ENCODE measurements at regions not wholly inside any gene's neighbourhood (a gene's known extent, or its start where the extent isn't known, plus 50 kb on each side); places are given as distances from the start of the nearest gene placed in this dataset.

DNA sequence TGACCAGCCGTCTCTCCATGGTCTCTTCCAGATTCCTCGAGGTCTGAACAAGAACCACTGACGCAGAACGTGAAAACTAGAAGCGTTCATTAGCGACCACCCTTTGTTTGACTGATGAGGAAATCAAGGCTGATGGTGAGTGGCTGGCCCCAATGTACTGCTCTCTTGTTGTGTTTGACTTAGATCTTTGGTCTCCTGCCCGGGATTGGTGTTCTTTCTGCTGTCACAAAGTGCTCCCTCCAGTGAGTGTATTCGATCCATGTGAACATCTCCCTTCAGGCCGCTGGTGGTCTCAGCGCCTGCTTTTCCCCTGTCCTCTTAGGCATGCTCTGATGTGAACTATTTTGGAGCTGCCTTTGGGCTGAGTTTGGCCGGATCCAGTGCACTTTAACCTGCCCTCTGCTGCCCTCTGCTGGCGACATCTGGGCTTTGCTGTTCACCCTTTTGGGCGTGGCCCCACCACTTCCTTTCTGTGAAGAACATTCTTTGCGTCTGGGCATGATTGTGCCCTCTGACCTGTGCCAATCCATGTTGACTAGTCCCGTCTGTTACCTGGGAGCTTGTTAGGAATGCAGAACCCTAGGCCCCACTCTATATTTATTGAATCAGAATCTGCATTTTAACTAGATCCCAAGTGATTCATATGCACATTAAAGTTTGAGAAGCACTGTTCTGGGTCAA, 279.1 kb downstream of the TTC6 start:
- no peak overlapping the region for H3K9ac ChIP-seq (ENCODE audit: low read depth, low read length, poor library complexity, severe bottlenecking)
- no peaks in the 10 kb centered on the region for H3K27me3 ChIP-seq (ENCODE audit: insufficient read depth, low read length, poor library complexity, severe bottlenecking)
- no peaks in the 10 kb centered on the region for H3F3A ChIP-seq (ENCODE audit: low read depth)
- H3K9me3 ChIP-seq (ENCODE audit: insufficient read depth, low read depth, low read length): no peaks in the 10 kb centered on the region
- no peak overlapping the region for H3K4me3 ChIP-seq (ENCODE audit: low read length, poor library complexity, severe bottlenecking)
- H4K20me1 ChIP-seq (ENCODE audit: insufficient read depth, low read length, poor library complexity, severe bottlenecking): no peaks in the 10 kb centered on the region
- H3K36me3 ChIP-seq (ENCODE audit: insufficient read depth, low read length): no peaks in the 10 kb centered on the region
- H3K4me1 ChIP-seq (ENCODE audit: insufficient read depth, low read length, poor library complexity, severe bottlenecking): no peaks in the 10 kb centered on the region
- H3K9me2 ChIP-seq (replicated peaks; ENCODE audit: low read depth, low read length): no peaks in the 10 kb centered on the region
- TF ChIP-seq, protein P1, sequence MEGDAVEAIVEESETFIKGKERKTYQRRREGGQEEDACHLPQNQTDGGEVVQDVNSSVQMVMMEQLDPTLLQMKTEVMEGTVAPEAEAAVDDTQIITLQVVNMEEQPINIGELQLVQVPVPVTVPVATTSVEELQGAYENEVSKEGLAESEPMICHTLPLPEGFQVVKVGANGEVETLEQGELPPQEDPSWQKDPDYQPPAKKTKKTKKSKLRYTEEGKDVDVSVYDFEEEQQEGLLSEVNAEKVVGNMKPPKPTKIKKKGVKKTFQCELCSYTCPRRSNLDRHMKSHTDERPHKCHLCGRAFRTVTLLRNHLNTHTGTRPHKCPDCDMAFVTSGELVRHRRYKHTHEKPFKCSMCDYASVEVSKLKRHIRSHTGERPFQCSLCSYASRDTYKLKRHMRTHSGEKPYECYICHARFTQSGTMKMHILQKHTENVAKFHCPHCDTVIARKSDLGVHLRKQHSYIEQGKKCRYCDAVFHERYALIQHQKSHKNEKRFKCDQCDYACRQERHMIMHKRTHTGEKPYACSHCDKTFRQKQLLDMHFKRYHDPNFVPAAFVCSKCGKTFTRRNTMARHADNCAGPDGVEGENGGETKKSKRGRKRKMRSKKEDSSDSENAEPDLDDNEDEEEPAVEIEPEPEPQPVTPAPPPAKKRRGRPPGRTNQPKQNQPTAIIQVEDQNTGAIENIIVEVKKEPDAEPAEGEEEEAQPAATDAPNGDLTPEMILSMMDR (conservative IDR thresholded peaks at IDR 0.05; ENCODE audit: low read length): peak; percentile 95
- no peak for TF ChIP-seq EZH2phosphoT487 (IDR thresholded peaks at IDR 0.05; ENCODE audit: borderline replicate concordance)
- peak overlapping the region; percentile 23 for H3K4me2 ChIP-seq (ENCODE audit: low read depth, low read length, poor library complexity, severe bottlenecking)
- peak overlapping the region; percentile 86 for H2AFZ ChIP-seq (ENCODE audit: low read length)
- H3K79me2 ChIP-seq (ENCODE audit: insufficient read depth, low read length): no peaks in the 10 kb centered on the region

DNA sequence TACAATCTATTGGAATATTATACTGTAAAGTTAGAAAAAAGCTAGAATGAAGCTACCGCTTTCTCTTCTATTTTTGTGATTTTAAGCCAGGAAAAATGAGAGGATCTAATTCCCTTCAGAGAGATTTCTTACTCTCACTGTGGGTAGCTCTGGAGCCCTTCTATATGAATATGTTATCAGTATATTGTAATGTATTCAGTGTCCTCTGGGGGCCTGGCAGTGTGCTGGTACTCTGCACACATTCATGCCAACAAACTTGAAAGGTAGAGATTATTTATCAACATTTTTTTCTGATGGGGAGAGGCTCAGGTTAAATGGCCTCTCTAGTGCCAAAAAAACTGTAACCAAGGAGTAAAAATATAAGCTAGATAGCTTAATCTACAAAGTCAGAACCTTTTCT, 292.8 kb downstream of the TTC6 start:
- Histone ChIP-seq H3K4me1 (ENCODE audit: insufficient read depth, low read length, poor library complexity, severe bottlenecking) (no peaks in the 10 kb centered on the region), H3K9ac (ENCODE audit: low read depth, low read length, poor library complexity, severe bottlenecking) (no peak overlapping the region), H4K20me1 (ENCODE audit: insufficient read depth, low read length, poor library complexity, severe bottlenecking) (no peaks in the 10 kb centered on the region), H3K9me3 (ENCODE audit: insufficient read depth, low read depth, low read length) (no peaks in the 10 kb centered on the region), H3K4me3 (ENCODE audit: low read length, poor library complexity, severe bottlenecking) (no peak overlapping the region), H3K9me2 (replicated peaks; ENCODE audit: low read depth, low read length) (no peaks in the 10 kb centered on the region), H3K79me2 (ENCODE audit: insufficient read depth, low read length) (no peaks in the 10 kb centered on the region), H3K27me3 (ENCODE audit: insufficient read depth, low read length, poor library complexity, severe bottlenecking) (no peaks in the 10 kb centered on the region), H3K4me2 (ENCODE audit: low read depth, low read length, poor library complexity, severe bottlenecking) (no peak overlapping the region), H3F3A (ENCODE audit: low read depth) (no peaks in the 10 kb centered on the region), H3K36me3 (ENCODE audit: insufficient read depth, low read length) (no peaks in the 10 kb centered on the region), H2AFZ (ENCODE audit: low read length) (no peak overlapping the region)
- TF ChIP-seq, protein P1 (conservative IDR thresholded peaks at IDR 0.05; ENCODE audit: low read length): no peak
- TF ChIP-seq EZH2phosphoT487 (IDR thresholded peaks at IDR 0.05; ENCODE audit: borderline replicate concordance): no peak

DNA sequence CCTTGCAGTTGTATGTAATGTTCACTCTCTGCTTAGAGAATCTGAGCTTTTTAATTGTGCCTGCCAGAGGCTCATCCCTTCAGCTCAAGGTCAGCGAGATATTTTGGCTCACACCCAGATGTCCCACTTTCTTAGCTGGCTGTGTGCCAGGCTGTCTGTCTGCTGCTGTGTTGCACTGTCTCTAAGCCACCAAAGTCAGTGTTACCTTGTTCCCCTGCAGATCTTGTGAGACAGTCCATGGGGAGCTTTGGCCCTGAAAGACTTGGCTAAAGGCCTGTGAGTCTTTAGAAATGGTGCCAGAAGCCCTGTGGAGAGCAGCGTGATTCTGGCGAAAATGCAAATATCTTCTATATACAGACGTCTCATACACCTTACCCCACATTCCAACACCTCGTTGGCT, 293.7 kb downstream of the TTC6 start:
- H3K9ac ChIP-seq (ENCODE audit: low read depth, low read length, poor library complexity, severe bottlenecking): no peak overlapping the region
- no peaks in the 10 kb centered on the region for H4K20me1 ChIP-seq (ENCODE audit: insufficient read depth, low read length, poor library complexity, severe bottlenecking)
- H3K36me3 ChIP-seq (ENCODE audit: insufficient read depth, low read length): no peaks in the 10 kb centered on the region
- no peaks in the 10 kb centered on the region for H3K27me3 ChIP-seq (ENCODE audit: insufficient read depth, low read length, poor library complexity, severe bottlenecking)
- no peak overlapping the region for H2AFZ ChIP-seq (ENCODE audit: low read length)
- H3K9me3 ChIP-seq (ENCODE audit: insufficient read depth, low read depth, low read length): no peaks in the 10 kb centered on the region
- H3K4me2 ChIP-seq (ENCODE audit: low read depth, low read length, poor library complexity, severe bottlenecking): no peak overlapping the region
- no peaks in the 10 kb centered on the region for H3K79me2 ChIP-seq (ENCODE audit: insufficient read depth, low read length)
- H3K9me2 ChIP-seq (replicated peaks; ENCODE audit: low read depth, low read length): no peaks in the 10 kb centered on the region
- H3K4me1 ChIP-seq (ENCODE audit: insufficient read depth, low read length, poor library complexity, severe bottlenecking): no peaks in the 10 kb centered on the region
- no peak overlapping the region for H3K4me3 ChIP-seq (ENCODE audit: low read length, poor library complexity, severe bottlenecking)
- no peak for TF ChIP-seq EZH2phosphoT487 (IDR thresholded peaks at IDR 0.05; ENCODE audit: borderline replicate concordance)
- TF ChIP-seq, protein P1 (conservative IDR thresholded peaks at IDR 0.05; ENCODE audit: low read length): no peak
- no peaks in the 10 kb centered on the region for H3F3A ChIP-seq (ENCODE audit: low read depth)

Measured in Loucy (cell line).